ENCODE measurements at regions not wholly inside any gene's neighbourhood (a gene's known extent, or its start where the extent isn't known, plus 50 kb on each side); places are given as distances from the start of the nearest gene placed in this dataset.

DNA sequence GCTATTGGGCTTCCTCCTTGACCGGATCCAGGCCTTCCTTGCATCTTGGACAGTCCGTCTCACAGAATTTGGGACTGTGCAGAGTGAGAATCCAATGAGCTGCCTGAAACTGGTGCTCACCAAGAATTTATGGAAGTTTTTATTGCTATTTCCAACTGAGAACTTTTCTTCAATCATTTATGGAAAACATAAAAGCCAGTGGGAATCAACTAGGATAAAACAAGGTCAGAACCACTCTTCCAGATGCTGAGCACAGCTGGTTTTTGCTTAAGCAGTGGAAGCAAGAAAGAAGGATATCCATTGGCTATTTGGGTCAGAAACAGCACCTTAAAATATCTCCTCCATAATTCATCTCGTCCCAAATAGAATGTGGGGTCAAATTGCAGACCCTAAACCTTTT, 74.2 kb downstream of the CD83 start:
- intact Hi-C loops (cut with DNase I), result no loop called here
- DNase-seq (no peak), ATAC-seq (peak in 2 of 8 donors; percentile 9 to 40)
- 73 to 81% methylated on average over 3 of the region's 3 CpGs for WGBS, 2 donors
- H3K4me3 ChIP-seq, result no peak overlapping the region
- TF ChIP-seq, protein P1, sequence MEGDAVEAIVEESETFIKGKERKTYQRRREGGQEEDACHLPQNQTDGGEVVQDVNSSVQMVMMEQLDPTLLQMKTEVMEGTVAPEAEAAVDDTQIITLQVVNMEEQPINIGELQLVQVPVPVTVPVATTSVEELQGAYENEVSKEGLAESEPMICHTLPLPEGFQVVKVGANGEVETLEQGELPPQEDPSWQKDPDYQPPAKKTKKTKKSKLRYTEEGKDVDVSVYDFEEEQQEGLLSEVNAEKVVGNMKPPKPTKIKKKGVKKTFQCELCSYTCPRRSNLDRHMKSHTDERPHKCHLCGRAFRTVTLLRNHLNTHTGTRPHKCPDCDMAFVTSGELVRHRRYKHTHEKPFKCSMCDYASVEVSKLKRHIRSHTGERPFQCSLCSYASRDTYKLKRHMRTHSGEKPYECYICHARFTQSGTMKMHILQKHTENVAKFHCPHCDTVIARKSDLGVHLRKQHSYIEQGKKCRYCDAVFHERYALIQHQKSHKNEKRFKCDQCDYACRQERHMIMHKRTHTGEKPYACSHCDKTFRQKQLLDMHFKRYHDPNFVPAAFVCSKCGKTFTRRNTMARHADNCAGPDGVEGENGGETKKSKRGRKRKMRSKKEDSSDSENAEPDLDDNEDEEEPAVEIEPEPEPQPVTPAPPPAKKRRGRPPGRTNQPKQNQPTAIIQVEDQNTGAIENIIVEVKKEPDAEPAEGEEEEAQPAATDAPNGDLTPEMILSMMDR (IDR thresholded peaks at IDR 0.05), result no peak
- H3K27me3 ChIP-seq, result no peaks in the 10 kb centered on the region
- no peaks in the 10 kb centered on the region for H3K9me3 ChIP-seq
- peaks cover 0 to 30% (median 0%) of the 10 kb centered on the region in 9 donors for H3K4me1 ChIP-seq
- H3K36me3 ChIP-seq, result no peaks in the 10 kb centered on the region
- H3K27ac ChIP-seq, result peak overlapping the region in 3 of 10 donors; percentile 34 to 52 (median 45)

DNA sequence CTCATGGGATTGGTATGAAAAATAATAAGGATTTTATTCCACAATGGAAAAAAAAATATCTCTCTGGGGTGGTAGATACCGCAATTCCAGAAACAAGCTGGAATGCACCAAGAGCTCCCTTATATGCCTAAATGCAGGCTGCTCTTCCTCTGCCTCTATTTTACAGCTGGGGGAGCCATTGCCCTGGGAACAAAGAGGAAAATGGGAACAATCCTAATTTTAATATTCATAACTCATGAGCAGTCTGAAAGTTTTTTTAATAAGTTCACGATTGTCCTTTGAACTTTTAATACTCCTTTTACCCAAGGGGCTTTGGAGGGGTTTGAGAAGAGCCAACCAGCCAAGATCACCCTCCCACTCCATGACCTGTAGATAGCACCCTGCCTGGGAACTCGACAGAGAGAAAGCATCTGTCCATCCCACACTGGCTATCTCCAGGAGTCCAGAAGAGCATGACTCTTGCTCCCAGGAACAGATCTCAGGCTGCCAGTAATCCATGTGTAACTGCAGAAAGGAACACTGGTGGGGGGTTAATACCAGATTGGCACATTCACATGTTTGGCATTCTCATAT, 74.7 kb downstream of the CD83 start:
- peaks cover 0 to 32% (median 0%) of the 10 kb centered on the region in 9 donors for H3K4me1 ChIP-seq
- 48 to 60% methylated on average over 3 of the region's 3 CpGs for WGBS, 2 donors
- intact Hi-C loops (cut with DNase I), result no loop called here
- H3K4me3 ChIP-seq, result no peak overlapping the region
- H3K27me3 ChIP-seq, result no peaks in the 10 kb centered on the region
- ATAC-seq (peak in 7 of 8 donors; percentile 44 to 75 (median 52)), DNase-seq (peak in 1 of 2 donors; percentile 17)
- peak overlapping the region in 2 of 10 donors; percentile 34 to 43 for H3K27ac ChIP-seq
- TF ChIP-seq, protein P1 (IDR thresholded peaks at IDR 0.05), result peak in 6 of 9 donors; percentile 19 to 58 (median 34)
- H3K9me3 ChIP-seq, result no peaks in the 10 kb centered on the region
- no peaks in the 10 kb centered on the region for H3K36me3 ChIP-seq

- H3K4me3 ChIP-seq, result no peak overlapping the region
- ATAC-seq (no peak), DNase-seq (no peak)
- H3K36me3 ChIP-seq, result no peaks in the 10 kb centered on the region
- H3K27ac ChIP-seq, result no peak overlapping the region
- H3K9me3 ChIP-seq, result no peaks in the 10 kb centered on the region
- TF ChIP-seq, protein P1 (IDR thresholded peaks at IDR 0.05), result no peak
- H3K27me3 ChIP-seq, result no peaks in the 10 kb centered on the region
- 78 to 82% methylated on average over 2 of the region's 2 CpGs for WGBS, 2 donors
- H3K4me1 ChIP-seq, result peaks cover 0 to 32% (median 0%) of the 10 kb centered on the region in 9 donors
- intact Hi-C loops (cut with DNase I), result no loop called here
Measured at GRCh38 chr6:14193524-14193923, 76.0 kb downstream of the CD83 start.

DNA sequence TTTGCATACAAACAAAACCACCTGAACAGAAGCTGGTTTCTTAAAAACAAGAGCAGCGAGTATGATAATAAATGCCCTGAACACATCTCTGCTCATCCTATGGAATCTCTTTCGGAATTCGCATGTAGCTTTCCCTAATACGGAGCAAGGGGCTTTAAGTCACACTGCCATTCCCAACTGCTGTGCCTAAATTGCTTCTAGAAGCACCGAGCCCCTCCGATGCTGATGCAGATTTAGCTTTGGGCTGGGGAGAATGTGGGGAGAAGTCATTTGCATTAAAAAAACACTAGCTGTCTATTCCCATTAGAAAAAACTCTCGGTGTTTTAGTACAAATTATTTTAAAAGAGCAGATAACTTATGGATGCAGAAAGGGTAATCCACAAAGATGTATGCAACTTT, 76.9 kb downstream of the CD83 start:
- Histone ChIP-seq H3K4me1 (peaks cover 0 to 32% (median 0%) of the 10 kb centered on the region in 9 donors), H3K36me3 (no peaks in the 10 kb centered on the region), H3K9me3 (no peaks in the 10 kb centered on the region), H3K27me3 (no peaks in the 10 kb centered on the region), H3K4me3 (no peak overlapping the region), H3K27ac (no peak overlapping the region)
- no peak for ATAC-seq
- WGBS, 2 donors, result 72 to 79% methylated on average over 7 of the region's 7 CpGs
- no peak for DNase-seq
- TF ChIP-seq, protein P1 (IDR thresholded peaks at IDR 0.05), result no peak
- intact Hi-C loops (cut with DNase I), result no loop called here
